Heart left ventricle (tissue), 16 donors: ENCODE measurements at regions not wholly inside any gene's neighbourhood (a gene's known extent, or its start where the extent isn't known, plus 50 kb on each side); places are given as distances from the start of the nearest gene placed in this dataset.
"Not testable (repeated sequence)": the region's sequence is repeated elsewhere in the genome, so short reads cannot be mapped to it uniquely, and the experiment has no call there.

Experiments used
- ATAC-seq, 4 donors: fragments of 200-7000 bp; cut with Tn5 transposase; one replicate each; pipeline ENCODE4 v1.9.1; 2020 to 2022; ENCODE audit warnings: moderate library complexity in 4 of 4, mild to moderate bottlenecking in 3 of 4, moderate number of reproducible peaks in 1 of 4
- DNase-seq, 5 donors: peaks; one replicate each; pipeline ENCODE4 v3.0.0-alpha.2; 2020
- H3K27ac ChIP-seq, 12 donors: fragments of 200-600 bp; sonication (generic) in 4 of 12; one replicate each; pipeline versions ENCODE4 v1.5.0 to v1.8.0; 2016 to 2022; ENCODE audit warnings: mild to moderate bottlenecking in 2 of 12
- H3K27me3 ChIP-seq, 9 donors: fragments of 200-600 bp; sonication (generic) in 2 of 9; one replicate each; pipeline versions ENCODE4 v1.5.1 to v1.8.0; 2016 to 2022; ENCODE audit warnings: mild to moderate bottlenecking in 3 of 9
- H3K36me3 ChIP-seq, 9 donors: fragments of 200-600 bp; sonication (generic) in 2 of 9; one replicate each; pipeline versions ENCODE4 v1.5.0 to v1.8.0; 2018 to 2022; ENCODE audit warnings: mild to moderate bottlenecking in 2 of 9
- H3K4me1 ChIP-seq, 12 donors: fragments of 200-600 bp; sonication (generic) in 4 of 12; one replicate each; pipeline versions ENCODE4 v1.5.0 to v1.8.0; 2016 to 2022; ENCODE audit warnings: mild to moderate bottlenecking in 3 of 12
- H3K4me3 ChIP-seq, 12 donors: fragments of 200-600 bp; sonication (generic) in 4 of 12; one replicate each; pipeline versions ENCODE4 v1.5.0 to v1.8.0; 2017 to 2022; ENCODE audit warnings: mild to moderate bottlenecking in 9 of 12, moderate library complexity in 4 of 12
- H3K9me3 ChIP-seq, 12 donors: fragments of 200-600 bp; sonication (generic) in 4 of 12; one replicate each; pipeline versions ENCODE4 v1.5.0 to v1.8.0; 2016 to 2022; ENCODE audit warnings: mild to moderate bottlenecking in 1 of 12
- POLR2A ChIP-seq, 2 donors: fragments of 450-650 bp; IDR thresholded peaks; one replicate each; pipeline ENCODE4 v1.6.1; 2017; ENCODE audit warnings: antibody characterized with exemption in 2 of 2, mild to moderate bottlenecking in 2 of 2, moderate library complexity in 2 of 2
- WGBS, 4 donors: extraction: QIAGEN DNeasy Blood & Tissue Kit in 2 of 4; methylation state at CpG; one replicate each; pipeline versions ENCODE4 v1.1.5 to v1.1.7; 2013 to 2018; 5-methylcytosine and 5-hydroxymethylcytosine counted together
- intact Hi-C, 10 donors: fragments of 100-400 bp; cut with DNase I; formaldehyde crosslinking; loops; one replicate each; pipeline versions ENCODE4 v1.11.1 to v1.14.2; 2022
- TF ChIP-seq, protein P1 (sequence below), 12 donors: fragments of 200-600 bp; sonication (generic) in 4 of 12; IDR thresholded peaks; one replicate each; pipeline versions ENCODE4 v1.5.0 to v1.8.0; 2018 to 2022; ENCODE audit warnings: antibody characterized with exemption in 12 of 12, mild to moderate bottlenecking in 5 of 12
- donor health status: ischemic (EF 13 %, LVEDD 7.1; RV severe dilation, severe dysfunction).
- donor health status: healthy with polysubstance abuse.
- donor health status: DM: no; HTN: yes; CAD: no.
- donor health status: DM: no; HTN: no; CAD: no.
- donor health status: ischemic (EF 25% LVEDD 6.9; RV normal size, moderate dysfunction).
- donor health status: ischemic (EF 25% LVEDD 5.7; RV mildly dilated, moderate dysfunction).
- donor health status: healthy.
- donor health status: DM: yes; HTN: yes; CAD: no.
- donor health status: ischemic (EF 35%, LVEDD 5.7; RV mildly dilated, moderate dysfunction).
- donor health status: nonischemic (EF 11% LVEDD 7.7; RV severe dilation, severe dysfunction).
- donor health status: DM: yes; HTN: yes; CAD: no.
- donor health status: PGD.
- donor health status: ischemic (EF 29% LVEDD 5.4; RV normal size, mild dysfunction).
- donor health status: nonischemic (EF 23%, LVEDD 6.1; RV moderate dilation, normal function).

DNA sequence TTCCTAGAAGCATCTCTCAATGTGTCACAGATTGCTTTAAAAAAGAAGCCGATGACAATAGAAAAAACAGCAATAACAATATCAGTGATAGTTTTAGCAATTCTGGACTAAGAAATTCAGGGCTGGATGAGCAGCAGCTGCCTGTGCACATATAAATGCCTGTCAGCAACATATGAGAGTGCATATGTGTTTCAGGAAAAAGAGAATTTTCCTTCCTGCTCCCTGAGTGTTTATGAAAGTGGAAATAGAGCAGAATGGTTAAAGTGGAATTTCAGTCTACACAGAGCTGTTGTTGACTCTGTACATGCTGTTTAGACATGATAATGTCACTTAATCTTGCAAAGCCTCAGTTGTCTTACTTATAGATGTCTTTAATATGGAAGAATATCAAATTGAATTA is 164.4 kb upstream of the PCDH7 start:
- WGBS, 4 donors = 83 to 95% (median 85%) methylated on average over 1 of the region's 1 CpG
- H3K27me3 ChIP-seq = no peaks in the 10 kb centered on the region
- H3K36me3 ChIP-seq = no peaks in the 10 kb centered on the region
- TF ChIP-seq POLR2A (IDR thresholded peaks at IDR 0.05) = no peak
- TF ChIP-seq, protein P1, sequence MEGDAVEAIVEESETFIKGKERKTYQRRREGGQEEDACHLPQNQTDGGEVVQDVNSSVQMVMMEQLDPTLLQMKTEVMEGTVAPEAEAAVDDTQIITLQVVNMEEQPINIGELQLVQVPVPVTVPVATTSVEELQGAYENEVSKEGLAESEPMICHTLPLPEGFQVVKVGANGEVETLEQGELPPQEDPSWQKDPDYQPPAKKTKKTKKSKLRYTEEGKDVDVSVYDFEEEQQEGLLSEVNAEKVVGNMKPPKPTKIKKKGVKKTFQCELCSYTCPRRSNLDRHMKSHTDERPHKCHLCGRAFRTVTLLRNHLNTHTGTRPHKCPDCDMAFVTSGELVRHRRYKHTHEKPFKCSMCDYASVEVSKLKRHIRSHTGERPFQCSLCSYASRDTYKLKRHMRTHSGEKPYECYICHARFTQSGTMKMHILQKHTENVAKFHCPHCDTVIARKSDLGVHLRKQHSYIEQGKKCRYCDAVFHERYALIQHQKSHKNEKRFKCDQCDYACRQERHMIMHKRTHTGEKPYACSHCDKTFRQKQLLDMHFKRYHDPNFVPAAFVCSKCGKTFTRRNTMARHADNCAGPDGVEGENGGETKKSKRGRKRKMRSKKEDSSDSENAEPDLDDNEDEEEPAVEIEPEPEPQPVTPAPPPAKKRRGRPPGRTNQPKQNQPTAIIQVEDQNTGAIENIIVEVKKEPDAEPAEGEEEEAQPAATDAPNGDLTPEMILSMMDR (IDR thresholded peaks at IDR 0.05) = no peak
- H3K27ac ChIP-seq = no peak overlapping the region
- ATAC-seq (no peak), DNase-seq (no peak)
- no peaks in the 10 kb centered on the region for H3K4me1 ChIP-seq
- H3K4me3 ChIP-seq = no peak overlapping the region
- peaks cover 0 to 4% (median 0%) of the 10 kb centered on the region in 12 donors for H3K9me3 ChIP-seq
- intact Hi-C loops = no loop called here

DNA sequence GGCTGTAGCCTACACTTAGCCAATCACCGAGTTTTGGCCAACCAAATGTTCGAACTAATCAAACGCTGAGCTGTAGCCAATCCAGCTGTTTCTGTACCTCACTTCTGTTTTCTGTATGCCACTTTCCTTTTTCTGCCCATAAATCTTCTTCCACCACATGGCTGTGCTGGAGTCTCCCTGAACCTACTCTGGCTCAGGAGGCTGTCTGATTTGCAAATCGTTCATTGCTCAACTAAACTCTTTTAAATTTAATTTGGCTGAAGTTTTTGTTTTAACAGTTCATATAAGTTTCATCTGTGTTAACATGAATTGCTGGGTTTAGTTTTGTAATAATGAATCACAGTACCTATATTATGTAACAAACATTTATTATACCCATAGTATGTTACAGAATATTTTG is 160.7 kb upstream of the PCDH7 start:
- no peak overlapping the region for H3K27ac ChIP-seq
- peaks cover 0 to 24% (median 2%) of the 10 kb centered on the region in 12 donors for H3K9me3 ChIP-seq

DNA sequence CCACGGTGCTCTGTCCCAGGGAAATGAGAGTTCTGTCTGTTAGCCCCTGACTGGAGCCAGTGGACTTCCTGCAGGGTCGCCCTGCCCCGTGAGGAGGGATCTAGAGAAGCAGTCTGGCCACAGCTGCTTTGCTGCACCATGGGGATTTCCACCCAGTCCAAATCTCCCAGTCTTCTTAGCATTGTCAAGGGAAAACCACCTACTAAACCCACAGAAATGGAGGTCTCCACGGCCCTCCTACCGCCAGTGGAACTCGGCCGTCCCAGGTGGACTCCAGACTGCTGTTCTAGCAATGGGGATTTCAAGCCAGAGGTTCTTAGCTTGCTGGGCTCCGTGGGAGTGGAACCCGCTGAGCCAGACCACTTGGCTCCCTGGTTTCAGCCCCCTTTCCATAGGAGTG is 133.3 kb upstream of the PCDH7 start:
- ATAC-seq = no peak
- Histone ChIP-seq H3K9me3 (peaks cover 0 to 6% (median 0%) of the 10 kb centered on the region in 12 donors), H3K27me3 (no peaks in the 10 kb centered on the region), H3K4me3 (no peak overlapping the region), H3K27ac (no peak overlapping the region), H3K4me1 (no peaks in the 10 kb centered on the region), H3K36me3 (no peaks in the 10 kb centered on the region)
- TF ChIP-seq, protein P1 (IDR thresholded peaks at IDR 0.05) = no peak
- TF ChIP-seq POLR2A (IDR thresholded peaks at IDR 0.05) = no peak
- no peak for DNase-seq
- WGBS, 4 donors = 81 to 100% (median 86%) methylated on average over 1 to 9 of the region's 9 CpGs
- intact Hi-C loops = no loop called here

More for the DNA sequence above, 160.7 kb upstream of the PCDH7 start:
- 76 to 86% (median 83%) methylated on average over 4 of the region's 4 CpGs for WGBS, 4 donors
- intact Hi-C loops = no loop called here
- Histone ChIP-seq H3K27me3 (no peaks in the 10 kb centered on the region), H3K36me3 (no peaks in the 10 kb centered on the region), H3K4me1 (no peaks in the 10 kb centered on the region), H3K4me3 (no peak overlapping the region)
- DNase-seq (no peak), ATAC-seq (no peak)
- TF ChIP-seq, protein P1 (IDR thresholded peaks at IDR 0.05) = no peak
- no peak for TF ChIP-seq POLR2A (IDR thresholded peaks at IDR 0.05)

DNA sequence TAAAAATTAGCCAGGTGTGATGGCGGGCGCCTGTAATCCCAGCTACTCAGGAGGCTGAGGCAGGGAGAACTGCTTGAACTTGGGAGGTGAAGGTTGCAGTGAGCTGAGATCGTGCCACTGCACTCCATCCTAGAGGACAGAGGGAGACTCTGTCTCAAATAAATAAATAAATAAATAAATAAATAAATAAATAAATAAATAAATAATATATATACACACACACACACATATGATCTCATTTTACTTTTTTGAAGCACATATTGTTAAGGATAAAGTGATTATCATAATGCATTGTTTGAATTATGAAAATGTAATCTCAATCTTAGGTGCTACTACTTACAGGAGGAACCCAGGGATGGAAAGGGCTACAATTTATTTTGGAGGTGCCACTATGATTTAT is 130.5 kb upstream of the PCDH7 start:
- not testable (repeated sequence) for ATAC-seq
- WGBS, 4 donors = 90 to 97% (median 94%) methylated on average over 3 of the region's 3 CpGs

GRCh38 chr4:30600246-30601017 is 119.7 kb upstream of the PCDH7 start:
- H3K4me3 ChIP-seq = no peak overlapping the region
- TF ChIP-seq, protein P1 (IDR thresholded peaks at IDR 0.05) = no peak
- no peak for TF ChIP-seq POLR2A (IDR thresholded peaks at IDR 0.05)
- ATAC-seq (no peak), DNase-seq (no peak)
- H3K4me1 ChIP-seq = no peaks in the 10 kb centered on the region
- WGBS, 4 donors = 45 to 54% (median 49%) methylated on average over 5 of the region's 5 CpGs
- intact Hi-C loops = no loop called here
- H3K27ac ChIP-seq = no peak overlapping the region
- H3K36me3 ChIP-seq = no peaks in the 10 kb centered on the region
- no peaks in the 10 kb centered on the region for H3K9me3 ChIP-seq
- no peaks in the 10 kb centered on the region for H3K27me3 ChIP-seq

More for the DNA sequence above, 130.5 kb upstream of the PCDH7 start:
- H3K27me3 ChIP-seq, H3K4me3 ChIP-seq, H3K4me1 ChIP-seq, H3K9me3 ChIP-seq, H3K36me3 ChIP-seq, H3K27ac ChIP-seq, intact Hi-C loops, DNase-seq: not testable (repeated sequence)
